OCI-LY1 (cell line): ENCODE measurements at regions not wholly inside any gene's neighbourhood (a gene's known extent, or its start where the extent isn't known, plus 50 kb on each side); places are given as distances from the start of the nearest gene placed in this dataset.

Source experiments
- H2AFZ ChIP-seq: fragments of 200-600 bp; sonication (generic), shearing (Covaris generic); 2 replicates; pipeline ENCODE4 v1.6.0; 2014; ENCODE audit warnings: antibody characterized with exemption, mild to moderate bottlenecking, low read length
- H3F3A ChIP-seq: fragments of 200-600 bp; sonication (generic), shearing (Covaris generic); 2 replicates; pipeline ENCODE4 v1.6.0; 2014; ENCODE audit warnings: mild to moderate bottlenecking, antibody characterized with exemption, low read length, moderate library complexity; ENCODE audit not compliant: insufficient read depth
- H3K27ac ChIP-seq: fragments of 200-600 bp; sonication (generic); 2 replicates; pipeline ENCODE4 v1.5.1; 2014; ENCODE audit warnings: low read length, mixed run types, mild to moderate bottlenecking, low read depth; ENCODE audit not compliant: poor library complexity, severe bottlenecking
- H3K27me3 ChIP-seq: fragments of 200-600 bp; sonication (generic); 2 replicates; pipeline ENCODE4 v1.6.0; 2014; ENCODE audit warnings: antibody characterized with exemption, mild to moderate bottlenecking, low read length, moderate library complexity; ENCODE audit not compliant: insufficient read depth
- H3K36me3 ChIP-seq: fragments of 200-600 bp; sonication (generic); 2 replicates; pipeline ENCODE4 v1.6.1; 2014; ENCODE audit warnings: mild to moderate bottlenecking, antibody characterized with exemption, low read length, moderate library complexity, mixed read lengths; ENCODE audit not compliant: insufficient read depth
- H3K4me1 ChIP-seq: fragments of 200-600 bp; sonication (generic); 2 replicates; pipeline ENCODE4 v1.5.1; 2014; ENCODE audit warnings: mild to moderate bottlenecking, low read length, moderate library complexity; ENCODE audit not compliant: insufficient read depth, severe bottlenecking
- H3K4me2 ChIP-seq: fragments of 200-600 bp; sonication (generic), shearing (Covaris generic); 2 replicates; pipeline ENCODE4 v1.6.1; 2014; ENCODE audit warnings: low read length
- H3K4me3 ChIP-seq: fragments of 200-600 bp; sonication (generic); 2 replicates; pipeline ENCODE4 v1.5.1; 2014; ENCODE audit warnings: low read length, low read depth, mild to moderate bottlenecking, mixed read lengths; ENCODE audit not compliant: poor library complexity, severe bottlenecking
- H3K79me2 ChIP-seq: fragments of 200-600 bp; shearing (Covaris generic); 2 replicates; pipeline ENCODE4 v1.6.1; 2016; ENCODE audit warnings: mixed run types, low read length, mixed read lengths; ENCODE audit not compliant: insufficient read depth
- H3K9ac ChIP-seq: fragments of 200-600 bp; sonication (generic), shearing (Covaris generic); 2 replicates; pipeline ENCODE4 v1.6.1; 2014; ENCODE audit warnings: mild to moderate bottlenecking, low read length, mixed read lengths
- H3K9me2 ChIP-seq: fragments of 200-600 bp; sonication (generic), shearing (Covaris generic); 2 replicates; pipeline ENCODE4 v1.6.1; 2014; ENCODE audit warnings: low read depth, mild to moderate bottlenecking, low read length, mixed read lengths
- H3K9me3 ChIP-seq: fragments of 200-600 bp; shearing (Covaris generic); 2 replicates; pipeline ENCODE4 v1.6.1; 2014; ENCODE audit warnings: low read length, mixed read lengths
- H4K20me1 ChIP-seq: fragments of 200-600 bp; sonication (generic), shearing (Covaris generic); 2 replicates; pipeline ENCODE4 v1.6.0; 2016; ENCODE audit warnings: mild to moderate bottlenecking, low read length; ENCODE audit not compliant: insufficient read depth
- CTCF ChIP-seq: fragments of 200-600 bp; sonication (generic), shearing (Covaris generic); IDR thresholded peaks from 2 replicates; pipeline ENCODE4 v1.5.1; 2017; ENCODE audit warnings: mild to moderate bottlenecking, antibody characterized with exemption, low read length, moderate library complexity, mixed read lengths
- EZH2 ChIP-seq: fragments of 200-600 bp; sonication (generic), shearing (Covaris generic); IDR thresholded peaks from 2 replicates; pipeline ENCODE4 v1.8.0; 2017; ENCODE audit warnings: borderline replicate concordance, mixed run types, mild to moderate bottlenecking, antibody characterized with exemption, low read length, moderate library complexity, mixed read lengths

DNA sequence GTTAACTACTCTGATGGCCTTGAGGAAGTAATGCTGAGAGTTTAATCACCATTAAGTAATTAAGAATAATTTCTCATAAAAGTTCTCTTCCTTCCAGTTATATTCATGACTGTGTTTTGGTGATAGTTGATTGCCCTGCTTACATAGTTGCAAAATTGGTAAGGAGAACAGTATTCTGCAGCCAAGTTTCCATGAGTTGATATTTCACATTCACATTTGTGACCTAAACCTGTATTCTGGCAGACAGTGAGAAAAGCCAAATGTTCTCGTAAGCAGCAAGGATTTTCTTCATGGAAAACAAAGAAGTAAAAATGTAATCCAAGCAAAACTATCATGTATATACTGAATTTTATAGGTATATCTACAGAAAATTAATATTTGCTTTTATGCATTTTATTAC lies 187.8 kb upstream of the NUDT6 start:
- H3K4me2 ChIP-seq, result no peak overlapping the region

DNA sequence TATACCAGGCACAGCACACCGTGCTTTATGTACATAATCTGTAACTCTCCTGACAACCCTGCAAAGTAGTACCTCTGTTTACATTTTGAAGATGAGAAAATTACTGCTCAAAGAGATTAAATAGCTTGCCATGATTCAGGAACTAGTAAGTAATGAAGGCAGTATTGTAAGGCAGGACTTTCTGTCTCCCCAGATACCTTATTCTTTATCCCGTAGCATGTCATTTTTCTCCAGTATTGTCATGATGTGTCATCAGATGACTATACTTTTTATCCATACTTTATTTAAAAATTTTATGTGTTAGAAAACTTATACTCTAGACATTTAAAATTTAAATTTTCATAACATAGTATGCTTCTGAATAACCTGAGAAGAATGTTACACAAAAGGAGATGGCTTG lies 188.3 kb upstream of the NUDT6 start:
- no peak overlapping the region for H3K4me3 ChIP-seq
- peaks cover 5% of the 10 kb centered on the region; the same call in 1 of the 2 replicates for H3K9me3 ChIP-seq
- H3K36me3 ChIP-seq, result 0 out of 2 replicates have a peak, but pooled peaks cover 4% of the 10 kb centered on the region
- TF ChIP-seq EZH2, result no peak
- no peaks in the 10 kb centered on the region for H3F3A ChIP-seq
- no peaks in the 10 kb centered on the region for H3K9me2 ChIP-seq
- H2AFZ ChIP-seq, result no peak overlapping the region
- no peaks in the 10 kb centered on the region for H3K27me3 ChIP-seq
- H3K4me1 ChIP-seq, result no peaks in the 10 kb centered on the region
- H3K9ac ChIP-seq, result no peak overlapping the region
- H4K20me1 ChIP-seq, result no peaks in the 10 kb centered on the region
- H3K79me2 ChIP-seq, result no peaks in the 10 kb centered on the region
- no peak overlapping the region for H3K4me2 ChIP-seq
- H3K27ac ChIP-seq, result no peak overlapping the region

More for the DNA sequence above, 187.8 kb upstream of the NUDT6 start:
- no peaks in the 10 kb centered on the region for H3K4me1 ChIP-seq
- 0 out of 2 replicates have a peak, but pooled peaks cover 4% of the 10 kb centered on the region for H3K36me3 ChIP-seq
- no peak overlapping the region for H3K4me3 ChIP-seq
- no peaks in the 10 kb centered on the region for H3F3A ChIP-seq
- H3K27me3 ChIP-seq, result no peaks in the 10 kb centered on the region
- H3K9me2 ChIP-seq, result no peaks in the 10 kb centered on the region
- no peak overlapping the region for H3K9ac ChIP-seq
- no peak overlapping the region for H2AFZ ChIP-seq
- H3K9me3 ChIP-seq, result peaks cover 5% of the 10 kb centered on the region; the same call in 1 of the 2 replicates
- H3K27ac ChIP-seq, result no peak overlapping the region
- no peaks in the 10 kb centered on the region for H4K20me1 ChIP-seq
- no peaks in the 10 kb centered on the region for H3K79me2 ChIP-seq
- TF ChIP-seq EZH2, result no peak
- TF ChIP-seq CTCF, result no peak

GRCh38 chr4:123113155-123113554 lies 190.8 kb upstream of the NUDT6 start:
- H3K4me3 ChIP-seq, result no peak overlapping the region
- H2AFZ ChIP-seq, result no peak overlapping the region
- no peaks in the 10 kb centered on the region for H3K36me3 ChIP-seq
- peaks cover 5% of the 10 kb centered on the region; the same call in 1 of the 2 replicates for H3K9me3 ChIP-seq
- H4K20me1 ChIP-seq, result no peaks in the 10 kb centered on the region
- H3F3A ChIP-seq, result no peaks in the 10 kb centered on the region
- H3K4me2 ChIP-seq, result no peak overlapping the region
- TF ChIP-seq CTCF (no peak), EZH2 (no peak)
- no peaks in the 10 kb centered on the region for H3K9me2 ChIP-seq
- no peaks in the 10 kb centered on the region for H3K27me3 ChIP-seq
- H3K9ac ChIP-seq, result no peak overlapping the region
- H3K79me2 ChIP-seq, result no peaks in the 10 kb centered on the region
- no peak overlapping the region for H3K27ac ChIP-seq
- no peaks in the 10 kb centered on the region for H3K4me1 ChIP-seq
